Adrenal gland (tissue), 5 donors: ENCODE measurements at regions not wholly inside any gene's neighbourhood (a gene's known extent, or its start where the extent isn't known, plus 50 kb on each side); places are given as distances from the start of the nearest gene placed in this dataset.

ENCODE experiments used
- CTCF ChIP-seq, 6 experiments: fragments of 450-650 bp in 4 of 6; fragments of 200-600 bp in 2 of 6; sonication (generic) in 1 of 6; IDR thresholded peaks; 1 replicate in 5 of 6; 2 replicates in 1 of 6; pipeline versions ENCODE4 v1.5.1 to v1.8.0; 2016 to 2021; ENCODE audit warnings: antibody characterized with exemption in 6 of 6, mild to moderate bottlenecking in 2 of 6, moderate library complexity in 1 of 6
- POLR2A ChIP-seq, 2 donors: fragments of 450-650 bp; IDR thresholded peaks; one replicate each; pipeline ENCODE4 v1.6.1; 2017; ENCODE audit warnings: antibody characterized with exemption in 2 of 2, mild to moderate bottlenecking in 2 of 2, moderate library complexity in 1 of 2
- donor health status: DM: no; HTN: no; CAD: no.

- TF ChIP-seq CTCF (IDR thresholded peaks at IDR 0.05): no peak
- no peak for TF ChIP-seq POLR2A (IDR thresholded peaks at IDR 0.05)
These were observed 133.4 kb downstream of the NDFIP2 start for GRCh38 chr13:79614250-79614918.
